ENCODE measurements at regions not wholly inside any gene's neighbourhood (a gene's known extent, or its start where the extent isn't known, plus 50 kb on each side); places are given as distances from the start of the nearest gene placed in this dataset.

- TF ChIP-seq CTCF (IDR thresholded peaks at IDR 0.05; ENCODE audit: insufficient read depth, low read length) (no peak), POLR2AphosphoS5 (IDR thresholded peaks at IDR 0.05; ENCODE audit: low read depth) (no peak), GABPA (IDR thresholded peaks at IDR 0.05; ENCODE audit: low read depth) (no peak), REST (IDR thresholded peaks at IDR 0.05; ENCODE audit: insufficient replicate concordance, low read depth) (no peak), SPI1 (IDR thresholded peaks at IDR 0.05; ENCODE audit: borderline replicate concordance, low read depth) (no peak)
Measured at GRCh38 chr5:93243481-93243880, 337.5 kb downstream of the NR2F1-AS1 start.

Measured in HL-60 (cell line).